Esophagus squamous epithelium (tissue), 4 donors: ENCODE measurements at regions not wholly inside any gene's neighbourhood (a gene's known extent, or its start where the extent isn't known, plus 50 kb on each side); places are given as distances from the start of the nearest gene placed in this dataset.

Experiments
- CTCF ChIP-seq, 6 experiments: fragments of 450-650 bp in 4 of 6; fragments of 200-600 bp in 2 of 6; sonication (generic) in 2 of 6; IDR thresholded peaks; one replicate each; pipeline ENCODE4 v1.5.1; 2016 to 2019; ENCODE audit warnings: antibody characterized with exemption in 6 of 6, mild to moderate bottlenecking in 4 of 6, moderate library complexity in 4 of 6
- POLR2A ChIP-seq, 4 donors: fragments of 450-650 bp; IDR thresholded peaks; one replicate each; pipeline ENCODE4 v1.6.1; 2017; ENCODE audit warnings: antibody characterized with exemption in 4 of 4, mild to moderate bottlenecking in 4 of 4, moderate library complexity in 3 of 4

- no peak for TF ChIP-seq POLR2A (IDR thresholded peaks at IDR 0.05)
- no peak for TF ChIP-seq CTCF (IDR thresholded peaks at IDR 0.05)
Observed at GRCh38 chr5:98108497-98108896, 665.0 kb upstream of the RGMB start.
